GM18517 (cell line): ENCODE measurements at regions not wholly inside any gene's neighbourhood (a gene's known extent, or its start where the extent isn't known, plus 50 kb on each side); places are given as distances from the start of the nearest gene placed in this dataset.

ENCODE experiments used
- ATAC-seq: cut with Tn5 transposase; IDR thresholded peaks from one replicate; pipeline ENCODE4 v1.9.1; 2021; ENCODE audit warnings: mild to moderate bottlenecking, moderate library complexity; ENCODE audit not compliant: unreplicated experiment

DNA sequence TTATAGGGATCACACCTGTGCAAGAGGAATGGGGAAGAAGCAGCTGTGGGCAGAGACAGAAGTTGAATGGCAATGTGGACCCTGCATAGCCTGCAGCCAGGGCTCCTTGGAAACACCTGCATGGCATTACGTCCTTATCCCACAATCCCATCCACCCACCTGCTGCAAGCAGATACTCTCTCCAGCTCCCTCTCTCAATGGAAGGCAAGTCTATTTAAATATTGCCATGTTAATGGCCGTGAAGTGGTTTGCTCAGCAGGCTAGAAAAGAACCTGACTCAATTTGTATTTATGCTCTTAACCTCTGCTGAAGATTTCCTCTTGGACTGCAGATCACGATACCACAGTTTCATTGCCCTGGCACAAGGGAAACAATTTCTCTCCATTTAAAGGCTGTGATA, 417.0 kb downstream of the TYW1 start:
- no peak for ATAC-seq

DNA sequence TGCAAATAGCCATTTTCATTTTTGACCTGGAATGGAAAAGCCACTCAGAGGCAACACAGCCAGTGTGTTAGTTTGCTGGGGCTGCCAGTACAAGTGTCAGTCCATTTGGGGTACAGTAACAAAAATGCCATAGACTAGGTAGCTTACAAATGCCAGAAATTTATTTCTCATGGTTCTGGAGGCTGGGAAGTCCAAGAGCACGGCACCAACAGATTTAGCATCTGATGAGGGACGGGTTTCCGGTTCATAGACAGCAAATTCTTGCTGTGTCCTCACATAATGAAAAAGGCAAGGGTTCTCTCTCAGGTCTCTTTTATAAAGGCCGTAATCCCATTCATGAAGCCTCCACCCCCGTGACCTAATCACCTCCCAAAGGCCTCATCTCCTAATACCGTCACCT, 418.2 kb downstream of the TYW1 start:
- no peak for ATAC-seq

- no peak for ATAC-seq
Measured at GRCh38 chr7:67422601-67423000, 426.0 kb downstream of the TYW1 start.

DNA sequence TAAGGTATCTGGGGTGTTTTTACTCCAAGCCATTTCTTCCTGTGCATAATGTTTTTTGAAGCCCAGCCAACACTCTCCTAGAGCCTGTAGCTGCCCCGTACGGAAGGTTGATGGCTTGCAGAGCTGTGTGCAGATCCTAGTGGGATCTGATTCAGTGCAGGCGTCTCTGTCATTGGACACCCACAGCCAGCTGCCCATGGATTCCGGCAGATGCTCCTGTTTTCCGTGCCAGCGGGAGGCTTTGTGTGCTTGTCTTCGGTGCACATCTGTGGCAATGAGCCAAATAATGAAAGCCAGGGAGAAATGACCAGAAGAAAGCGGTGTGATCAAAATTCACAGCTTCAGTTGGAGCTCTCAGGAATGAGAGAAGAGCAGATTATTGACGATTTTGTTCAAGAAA, 426.4 kb downstream of the TYW1 start:
- no peak for ATAC-seq

DNA sequence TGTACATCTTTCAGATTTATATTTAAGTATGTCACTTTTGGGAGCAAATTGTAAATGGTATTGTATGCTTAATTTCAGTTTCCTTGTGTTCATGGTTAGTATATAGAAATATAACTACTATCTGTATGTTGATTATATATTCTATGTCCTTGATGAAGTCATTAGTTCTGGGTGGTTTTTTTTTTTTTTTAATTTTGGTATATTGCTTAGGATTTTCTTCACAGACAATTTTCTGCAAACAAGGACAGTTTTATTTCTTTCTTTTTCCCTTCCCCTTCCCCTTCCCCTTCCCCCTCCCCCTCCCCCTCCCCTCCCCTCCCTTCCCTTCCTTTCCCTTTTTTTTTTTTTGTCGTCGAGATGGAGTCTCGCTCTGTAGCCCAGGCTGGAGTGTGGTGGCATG, 430.0 kb downstream of the TYW1 start:
- no peak for ATAC-seq

DNA sequence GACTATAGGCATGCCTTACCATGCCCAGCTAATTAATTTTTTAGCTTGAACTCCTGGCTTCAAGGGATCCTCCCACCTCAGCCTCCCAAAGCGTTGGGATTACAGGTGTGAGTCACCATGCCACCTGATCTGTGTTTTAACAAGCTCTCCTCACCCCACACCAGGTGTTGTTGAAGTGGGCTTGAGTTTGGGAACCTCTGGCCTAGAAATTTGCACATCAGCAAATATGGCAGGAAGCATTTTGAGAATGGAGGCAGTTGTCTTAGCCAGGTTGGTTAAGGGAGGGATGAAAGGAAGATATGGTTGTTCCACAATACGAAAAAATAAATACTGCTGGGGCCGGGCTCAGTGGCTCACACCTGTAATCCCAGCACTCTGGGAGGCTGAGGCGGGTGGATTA, 433.1 kb downstream of the TYW1 start:
- no peak for ATAC-seq

GRCh38 chr7:67432536-67433234, 436.1 kb downstream of the TYW1 start:
- ATAC-seq: no peak

- no peak for ATAC-seq
Measured at GRCh38 chr7:67435894-67436535, 439.4 kb downstream of the TYW1 start.

DNA sequence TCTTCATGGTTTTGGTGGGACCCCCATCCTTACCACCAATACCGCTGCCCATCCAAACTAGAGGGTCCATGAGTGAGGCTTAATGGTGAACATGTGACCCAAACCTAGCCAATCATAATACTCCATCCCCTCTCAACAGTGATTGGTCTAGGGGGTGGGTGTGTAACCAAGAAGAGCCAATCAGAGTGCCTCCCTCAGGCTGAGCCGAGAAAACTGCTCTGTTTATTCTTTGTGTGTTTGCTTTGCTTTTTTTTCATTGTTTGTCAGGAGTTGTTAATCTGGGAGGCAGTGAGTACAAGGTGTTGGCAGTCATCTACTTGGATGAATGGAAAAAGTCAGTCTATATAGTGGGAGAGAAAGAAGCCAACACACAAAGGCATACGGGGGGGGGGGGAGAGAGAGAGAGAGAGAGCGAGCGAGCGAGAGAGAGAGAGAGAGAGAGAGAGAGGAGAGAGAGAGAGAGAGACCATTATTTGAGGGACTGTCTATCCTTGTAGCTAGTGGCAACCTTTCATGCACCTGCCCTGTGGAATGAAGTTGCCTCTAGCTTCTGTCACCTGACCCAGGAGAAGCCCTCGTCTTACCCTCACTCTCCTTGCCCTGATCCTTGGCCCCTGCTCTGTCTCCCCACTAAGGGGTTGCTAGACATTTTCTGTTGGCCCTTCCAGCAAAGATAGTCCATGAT, 441.7 kb downstream of the TYW1 start:
- no peak for ATAC-seq

DNA sequence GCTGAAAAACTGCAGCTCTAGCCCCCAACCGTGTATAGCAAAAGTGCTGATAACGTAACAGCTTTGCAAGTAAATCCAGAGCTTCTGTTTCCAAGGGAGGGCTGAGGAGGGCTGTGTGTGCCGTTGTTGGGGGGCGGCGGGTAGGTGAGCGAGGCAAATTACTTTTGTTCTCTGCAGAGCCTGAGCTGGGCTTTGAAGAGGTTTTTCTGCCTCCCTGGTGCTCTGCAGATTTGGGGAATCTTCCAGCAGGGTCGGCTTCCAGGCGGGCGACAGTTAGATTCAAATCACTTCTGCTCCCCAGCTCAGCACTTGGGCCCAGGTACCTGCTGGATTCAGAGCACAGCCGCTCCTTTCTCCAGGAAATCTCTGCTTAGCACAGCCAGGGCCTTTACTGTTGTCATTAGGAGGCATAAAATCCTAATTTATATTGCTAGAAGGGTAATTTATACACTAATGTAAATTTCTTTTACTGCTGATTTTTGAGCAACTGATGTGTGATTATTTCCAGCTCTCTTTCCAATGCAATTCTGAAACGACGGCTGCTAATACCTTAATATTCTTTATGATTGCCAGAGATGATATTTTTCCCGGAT, 442.4 kb downstream of the TYW1 start:
- ATAC-seq: no peak

- no peak for ATAC-seq
Measured at GRCh38 chr7:67440321-67440720, 443.7 kb downstream of the TYW1 start.

GRCh38 chr7:67445728-67446127, 449.1 kb downstream of the TYW1 start:
- no peak for ATAC-seq

DNA sequence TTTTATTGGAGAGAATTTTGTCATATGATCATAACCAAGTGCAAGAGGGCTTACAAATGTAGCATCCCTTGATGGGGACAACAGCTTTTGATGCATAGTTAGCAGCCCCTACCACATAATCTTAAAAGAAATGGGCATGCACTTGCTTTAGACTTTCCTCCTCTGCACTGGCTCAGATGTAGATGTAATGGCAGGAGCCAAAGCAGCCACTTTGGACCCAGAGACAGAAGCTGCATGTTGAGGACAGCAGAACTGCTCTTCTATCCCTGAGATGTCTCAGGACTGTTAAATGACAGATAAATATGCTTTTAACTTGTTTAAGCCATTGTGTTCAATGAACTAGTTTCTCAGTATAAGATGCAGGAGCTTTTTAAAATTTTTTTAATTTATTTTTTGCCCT, 450.7 kb downstream of the TYW1 start:
- no peak for ATAC-seq

DNA sequence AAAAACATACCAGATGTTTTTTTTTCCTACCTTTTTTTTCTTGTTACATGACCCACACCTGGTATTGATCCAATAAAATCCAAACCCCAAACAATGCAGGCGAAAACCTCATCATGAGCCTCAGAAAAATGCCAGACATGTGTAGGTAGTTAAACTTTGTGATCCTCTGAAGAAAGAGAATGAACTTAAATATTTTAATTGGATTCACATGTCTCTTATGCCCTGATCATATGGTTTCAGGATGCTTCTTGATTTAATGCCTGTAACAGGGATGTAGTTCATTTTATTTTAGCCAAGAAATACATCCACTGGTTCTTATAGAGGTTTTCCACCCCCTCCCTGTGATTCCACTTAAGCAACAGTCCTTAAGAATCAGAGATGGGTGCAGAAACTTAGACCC, 451.6 kb downstream of the TYW1 start:
- no peak for ATAC-seq

DNA sequence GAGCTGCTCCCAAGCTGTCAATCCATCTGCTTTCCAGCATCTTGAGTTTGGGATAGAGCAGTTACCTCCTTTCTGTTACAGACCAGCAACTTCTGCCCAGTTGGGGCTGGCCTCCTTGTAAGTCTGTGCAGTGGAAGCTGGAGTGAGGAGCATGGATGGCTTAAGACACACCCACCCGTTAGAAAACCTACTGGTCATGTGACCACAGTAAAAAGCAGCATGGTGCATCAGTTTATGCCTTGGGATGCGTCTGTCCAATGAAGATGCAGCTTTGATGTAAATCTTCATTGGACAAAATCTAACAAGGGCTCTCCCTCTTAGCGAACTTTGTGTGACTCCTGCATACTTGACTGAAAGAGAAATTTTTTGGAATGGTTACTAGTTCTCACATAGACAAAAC, 453.5 kb downstream of the TYW1 start:
- no peak for ATAC-seq

DNA sequence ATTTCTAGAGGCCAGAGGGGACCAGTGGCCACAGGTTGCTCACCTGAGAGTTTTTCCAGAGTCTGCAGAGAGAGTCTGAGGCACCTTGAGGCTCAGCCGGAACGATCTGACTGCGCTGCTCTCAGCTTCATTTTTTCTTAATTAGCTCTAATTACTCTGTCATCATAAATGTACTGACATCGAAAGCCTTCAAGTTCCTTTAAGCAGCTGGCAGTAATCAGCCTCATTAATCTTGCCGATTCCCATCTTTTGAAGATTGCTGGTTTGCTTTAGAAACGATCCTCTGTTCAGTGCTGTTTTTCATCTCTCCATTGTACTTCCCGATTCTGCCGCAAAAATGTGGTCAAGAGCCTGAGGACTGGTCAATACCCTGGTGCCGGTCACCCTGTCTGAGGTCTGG, 454.7 kb downstream of the TYW1 start:
- no peak for ATAC-seq

- no peak for ATAC-seq
Measured at GRCh38 chr7:67452516-67453026, 455.9 kb downstream of the TYW1 start.

DNA sequence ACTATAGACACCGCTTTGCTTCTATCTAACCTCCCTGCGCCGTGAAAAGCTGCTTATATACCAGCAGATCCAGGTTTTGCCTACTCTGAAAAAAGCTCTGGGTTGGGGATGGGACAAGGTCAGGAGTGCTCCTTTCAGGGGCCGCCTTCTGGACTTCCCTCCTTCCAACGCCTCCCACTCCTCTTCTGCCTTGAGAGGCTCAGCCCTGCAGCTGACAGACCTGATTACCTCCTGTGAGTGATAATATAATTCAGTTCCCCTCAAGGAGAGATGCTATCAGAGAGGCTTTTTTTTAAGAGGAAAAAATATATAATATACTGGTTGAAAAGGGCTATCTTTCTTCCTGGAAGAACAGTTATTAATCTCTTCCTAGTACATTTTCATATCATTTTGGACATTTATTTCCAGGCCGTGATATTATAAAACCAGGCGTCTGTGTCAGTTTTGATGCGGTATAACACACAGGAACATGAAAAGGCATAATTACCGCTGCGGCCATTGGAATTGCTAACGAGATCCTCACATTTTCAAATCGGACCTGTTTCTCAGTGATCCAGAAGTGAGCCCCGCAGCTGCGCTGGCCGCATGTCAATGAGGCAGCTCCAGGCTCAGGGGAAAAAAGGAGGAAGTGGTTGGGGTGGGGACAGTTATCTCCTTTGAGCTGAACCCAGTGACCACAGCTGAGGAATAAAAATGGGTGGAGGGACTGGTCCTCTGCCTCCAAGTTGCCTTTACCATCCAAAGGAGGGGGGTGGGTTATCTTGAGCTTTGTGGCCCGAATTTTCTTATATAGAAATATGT, 457.1 kb downstream of the TYW1 start:
- no peak for ATAC-seq

DNA sequence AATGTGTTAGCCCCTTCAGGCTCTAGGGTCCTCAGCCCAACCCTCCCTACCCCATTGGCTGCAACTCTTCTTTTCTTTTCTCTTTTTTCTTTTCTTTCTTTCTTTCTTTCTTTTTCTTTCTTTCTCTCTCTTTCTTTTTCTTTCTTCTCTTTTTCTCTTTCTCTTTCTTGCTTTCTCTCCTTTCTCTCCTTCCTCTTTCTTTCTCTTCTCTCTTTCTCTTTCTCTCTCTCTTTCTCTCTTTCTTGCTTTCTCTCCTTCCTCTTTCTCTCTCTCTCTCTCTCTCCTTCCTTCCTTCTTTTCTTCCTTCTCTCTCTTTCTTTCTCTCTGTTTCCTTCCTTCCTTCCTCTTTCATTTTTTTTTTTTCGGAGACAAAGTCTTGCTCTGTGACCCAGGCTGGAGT, 458.9 kb downstream of the TYW1 start:
- no peak for ATAC-seq

DNA sequence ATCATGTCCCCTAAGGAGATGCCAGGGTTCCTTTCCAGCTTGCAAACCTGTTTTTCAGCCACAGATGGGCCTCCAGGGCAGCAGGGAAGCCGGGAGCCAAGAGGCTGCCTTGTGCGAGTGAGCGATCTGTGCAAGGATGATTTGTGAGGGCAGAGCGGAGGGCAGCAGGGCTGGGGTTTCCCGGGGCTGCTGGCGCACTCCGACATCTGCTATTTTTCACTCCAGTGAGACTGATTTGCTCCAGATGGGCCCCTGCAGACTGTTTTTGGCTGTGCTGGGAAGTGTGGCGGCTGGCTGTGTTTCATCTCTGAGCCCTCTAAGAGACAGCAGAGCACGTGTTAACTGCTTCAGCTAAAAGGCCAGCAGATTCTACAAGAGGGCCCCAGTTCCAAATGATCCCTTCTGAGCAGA, 466.2 kb downstream of the TYW1 start:
- ATAC-seq: no peak

- no peak for ATAC-seq
Measured at GRCh38 chr7:67463316-67463715, 466.7 kb downstream of the TYW1 start.
